ENCODE measurements at regions not wholly inside any gene's neighbourhood (a gene's known extent, or its start where the extent isn't known, plus 50 kb on each side); places are given as distances from the start of the nearest gene placed in this dataset.

DNA sequence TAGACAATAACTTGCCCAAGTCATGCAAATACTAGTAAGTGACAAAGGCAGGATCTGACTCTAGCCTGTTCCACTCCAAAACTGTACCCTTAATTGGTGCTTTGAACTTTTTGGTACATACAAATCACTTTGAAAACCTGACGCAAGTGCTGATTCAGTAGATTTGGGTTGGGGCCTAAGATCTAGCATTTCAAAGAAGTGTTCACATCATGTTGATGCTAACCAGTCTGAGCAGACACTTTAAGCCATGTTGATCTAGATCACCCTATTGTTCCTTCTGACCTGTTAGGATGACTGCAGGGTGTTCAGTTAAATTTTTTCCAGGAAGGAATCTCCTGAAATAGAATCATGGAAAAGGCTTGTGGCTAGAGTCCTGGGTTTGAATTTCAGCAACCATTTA is 57.7 kb upstream of the CPEB4 start:
- Histone ChIP-seq H3K27ac (ENCODE audit: low read length) (no peak overlapping the region), H3K36me3 (ENCODE audit: control insufficient read depth in 2 of 2, extremely low read depth in 1 of 2, insufficient read depth in 1 of 2, low read length in 1 of 2) (no peaks in the 10 kb centered on the region), H3K27me3 (replicated peaks in 1 of 2; ENCODE audit: control insufficient read depth in 2 of 2, extremely low read depth in 1 of 2, insufficient read depth in 2 of 2, low read length in 1 of 2) (no peaks in the 10 kb centered on the region), H3K4me3 (ENCODE audit: control insufficient read depth in 1 of 2, extremely low read depth in 1 of 2, low read length in 1 of 2) (no peak overlapping the region), H3K9me3 (no peaks in the 10 kb centered on the region), H3K4me1 (ENCODE audit: control insufficient read depth in 1 of 2, extremely low read depth in 1 of 2, insufficient read depth in 2 of 2, low read length in 2 of 2) (no peaks in the 10 kb centered on the region)
- H3K27ac Mint-ChIP-seq = no peak overlapping the region
- peaks cover 0 to 2% (median 0%) of the 10 kb centered on the region in 3 donors for H3K4me1 Mint-ChIP-seq
- whole genome bisulfite sequencing (ENCODE audit: insufficient coverage) = no CpG with 5 or more reads among the region's 1 CpG
- H3K9me3 Mint-ChIP-seq = peaks cover 7 to 12% (median 7%) of the 10 kb centered on the region in 3 donors
- DNase-seq (no peak), ATAC-seq (replicated peaks in 1 of 4) (no peak)
- no peak overlapping the region for H3K4me3 Mint-ChIP-seq
- ChIA-PET CTCF (no interaction called here), POLR2A (no interaction called here)
- H3K27me3 Mint-ChIP-seq = peaks cover 0 to 4% of the 10 kb centered on the region in 2 donors
- H3K36me3 Mint-ChIP-seq = no peaks in the 10 kb centered on the region

DNA sequence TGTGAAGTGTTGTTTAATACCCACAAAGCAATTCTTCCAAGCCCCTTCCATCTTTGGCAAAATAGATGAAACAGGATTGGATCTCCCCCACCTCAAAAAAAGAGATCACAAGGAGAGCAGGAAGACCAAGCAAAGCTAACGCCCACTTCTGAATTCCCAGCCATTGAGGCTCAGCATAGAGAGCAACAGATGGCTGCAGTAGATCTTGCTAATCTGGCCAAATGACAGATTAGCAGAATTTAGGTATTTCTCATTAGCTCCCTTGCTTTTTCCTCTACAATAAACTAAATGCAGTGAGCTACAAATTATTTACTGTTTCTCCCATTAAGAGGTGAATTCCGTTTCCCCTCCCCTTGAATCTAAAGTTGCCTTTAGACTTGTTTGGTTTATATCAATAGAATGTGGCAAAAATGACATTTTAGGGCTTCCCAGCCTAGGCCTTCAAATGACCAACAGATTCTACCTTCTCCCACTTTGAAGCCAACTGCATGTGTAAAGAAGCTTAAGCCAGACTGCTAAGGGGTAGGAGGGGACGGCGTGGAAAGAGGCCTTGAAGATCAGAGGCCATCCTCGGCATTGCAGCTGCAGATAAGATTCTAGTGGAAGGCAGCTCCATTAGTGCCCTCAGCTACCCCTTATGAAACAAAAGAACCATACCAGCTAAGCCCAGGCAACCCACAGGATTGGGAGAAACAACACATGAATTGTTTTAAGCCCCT is 56.8 kb upstream of the CPEB4 start:
- DNase-seq (no peak), ATAC-seq (replicated peaks in 1 of 4) (no peak)
- ChIA-PET POLR2A (no interaction called here), CTCF (interaction anchor here in 1 of 2 donors (1.6 kb wide), 1 partner anchor 94 kb away, joined by 4 read pairs; no protein-coding TSS in a partner anchor)
- H3K9me3 Mint-ChIP-seq = peaks cover 7 to 12% (median 7%) of the 10 kb centered on the region in 3 donors
- 100% methylated on average over 1 of the region's 5 CpGs for WGBS (ENCODE audit: insufficient coverage)
- peaks cover 0 to 8% of the 10 kb centered on the region in 2 donors for H3K27me3 Mint-ChIP-seq
- Histone ChIP-seq H3K4me1 (ENCODE audit: control insufficient read depth in 1 of 2, extremely low read depth in 1 of 2, insufficient read depth in 2 of 2, low read length in 2 of 2) (no peaks in the 10 kb centered on the region), H3K27ac (ENCODE audit: low read length) (no peak overlapping the region), H3K4me3 (ENCODE audit: control insufficient read depth in 1 of 2, extremely low read depth in 1 of 2, low read length in 1 of 2) (no peak overlapping the region), H3K27me3 (replicated peaks in 1 of 2; ENCODE audit: control insufficient read depth in 2 of 2, extremely low read depth in 1 of 2, insufficient read depth in 2 of 2, low read length in 1 of 2) (no peaks in the 10 kb centered on the region), H3K9me3 (no peaks in the 10 kb centered on the region), H3K36me3 (ENCODE audit: control insufficient read depth in 2 of 2, extremely low read depth in 1 of 2, insufficient read depth in 1 of 2, low read length in 1 of 2) (no peaks in the 10 kb centered on the region)
- H3K4me3 Mint-ChIP-seq = no peak overlapping the region
- no peaks in the 10 kb centered on the region for H3K36me3 Mint-ChIP-seq
- no peak overlapping the region for H3K27ac Mint-ChIP-seq
- H3K4me1 Mint-ChIP-seq = peaks cover 0 to 2% (median 0%) of the 10 kb centered on the region in 3 donors

DNA sequence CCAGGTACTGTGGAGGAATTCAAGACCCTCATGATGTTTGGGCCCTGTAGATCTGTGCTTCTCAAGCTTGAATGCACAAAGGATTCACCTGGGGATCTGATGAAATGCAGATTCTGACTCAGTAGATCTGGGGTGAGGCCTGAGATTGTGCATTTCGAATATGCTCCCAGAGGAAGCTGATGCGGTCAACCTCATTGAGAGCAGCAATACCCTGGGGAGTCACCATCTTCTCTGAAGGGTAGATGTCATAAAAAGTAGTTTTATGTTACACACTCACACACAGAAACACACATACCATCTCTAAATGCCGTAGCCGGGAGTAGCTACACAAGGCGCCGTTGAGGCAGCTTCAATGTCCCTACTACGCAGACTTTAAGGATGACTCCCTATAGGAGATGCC is 55.8 kb upstream of the CPEB4 start:
- no peak overlapping the region for H3K27ac ChIP-seq (ENCODE audit: low read length)
- ChIA-PET POLR2A (no interaction called here), CTCF (interaction anchor here in 1 of 2 donors (1.6 kb wide), 1 partner anchor 93 kb away, joined by 4 read pairs; no protein-coding TSS in a partner anchor)

DNA sequence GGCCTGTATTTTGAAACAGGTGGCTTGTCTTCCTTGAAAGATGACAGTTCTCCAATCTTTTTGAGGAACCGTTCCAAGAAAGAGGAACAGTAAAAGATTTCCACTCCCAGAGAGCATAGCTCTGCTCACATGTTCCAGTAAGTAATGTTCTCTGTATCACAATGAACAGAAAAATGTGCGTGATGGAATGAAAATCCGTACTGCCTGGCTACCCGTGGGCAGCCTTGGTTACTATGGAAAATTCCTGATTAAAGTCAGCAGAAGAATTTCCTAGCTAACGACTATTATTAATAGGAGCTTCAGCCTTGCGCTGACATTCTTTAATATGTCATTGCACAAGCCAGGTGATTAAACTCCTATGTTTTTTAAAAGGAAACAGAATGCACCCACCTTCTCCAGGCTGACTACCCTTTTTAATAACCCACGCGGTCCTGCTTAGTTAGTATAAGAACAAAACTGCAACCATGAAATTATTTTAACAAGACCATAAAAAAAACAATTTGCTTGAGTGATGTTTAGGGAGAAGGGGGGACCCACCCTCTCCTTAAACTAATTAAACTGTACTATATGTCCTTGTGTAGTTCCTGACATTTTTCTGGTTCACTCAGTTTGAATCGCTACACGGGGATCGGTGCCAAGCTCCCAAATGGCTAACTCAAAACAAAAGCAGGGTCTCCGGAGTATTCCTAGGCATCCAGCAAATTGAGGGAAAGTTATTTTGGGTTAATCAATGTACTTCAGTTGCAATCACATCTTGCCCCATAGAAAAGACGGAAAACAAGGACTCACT is 54.8 kb upstream of the CPEB4 start:
- Mint-ChIP-seq H3K27me3 (peaks cover 0 to 4% of the 10 kb centered on the region in 2 donors), H3K4me1 (peaks cover 0 to 2% (median 0%) of the 10 kb centered on the region in 3 donors), H3K27ac (no peak overlapping the region), H3K4me3 (no peak overlapping the region), H3K36me3 (no peaks in the 10 kb centered on the region), H3K9me3 (no peaks in the 10 kb centered on the region)
- H3K27ac ChIP-seq (ENCODE audit: low read length) = no peak overlapping the region
- no peaks in the 10 kb centered on the region for H3K27me3 ChIP-seq (replicated peaks in 1 of 2; ENCODE audit: control insufficient read depth in 2 of 2, extremely low read depth in 1 of 2, insufficient read depth in 2 of 2, low read length in 1 of 2)
- CTCF ChIA-PET = no interaction called here
- H3K4me1 ChIP-seq (ENCODE audit: control insufficient read depth in 1 of 2, extremely low read depth in 1 of 2, insufficient read depth in 2 of 2, low read length in 2 of 2) = no peaks in the 10 kb centered on the region
- DNase-seq (no peak), ATAC-seq (replicated peaks in 1 of 4) (no peak)
- H3K9me3 ChIP-seq = no peaks in the 10 kb centered on the region
- no peaks in the 10 kb centered on the region for H3K36me3 ChIP-seq (ENCODE audit: control insufficient read depth in 2 of 2, extremely low read depth in 1 of 2, insufficient read depth in 1 of 2, low read length in 1 of 2)
- 87% methylated on average over 5 of the region's 13 CpGs for WGBS (ENCODE audit: insufficient coverage)
- POLR2A ChIA-PET = interaction anchor here in 1 of 2 donors (0.7 kb wide), 1 partner anchor 13 kb away, joined by 3 read pairs; no protein-coding TSS in a partner anchor
- H3K4me3 ChIP-seq (ENCODE audit: control insufficient read depth in 1 of 2, extremely low read depth in 1 of 2, low read length in 1 of 2) = no peak overlapping the region

More for the DNA sequence above, 55.8 kb upstream of the CPEB4 start:
- Mint-ChIP-seq H3K4me3 (no peak overlapping the region), H3K4me1 (peaks cover 0 to 2% (median 0%) of the 10 kb centered on the region in 3 donors), H3K27me3 (peaks cover 0 to 8% of the 10 kb centered on the region in 2 donors), H3K27ac (no peak overlapping the region), H3K36me3 (no peaks in the 10 kb centered on the region), H3K9me3 (peaks cover 7 to 9% (median 7%) of the 10 kb centered on the region in 3 donors)
- H3K4me1 ChIP-seq (ENCODE audit: control insufficient read depth in 1 of 2, extremely low read depth in 1 of 2, insufficient read depth in 2 of 2, low read length in 2 of 2) = no peaks in the 10 kb centered on the region
- ATAC-seq (replicated peaks in 1 of 4) (no peak), DNase-seq (no peak)
- H3K36me3 ChIP-seq (ENCODE audit: control insufficient read depth in 2 of 2, extremely low read depth in 1 of 2, insufficient read depth in 1 of 2, low read length in 1 of 2) = no peaks in the 10 kb centered on the region
- no peaks in the 10 kb centered on the region for H3K27me3 ChIP-seq (replicated peaks in 1 of 2; ENCODE audit: control insufficient read depth in 2 of 2, extremely low read depth in 1 of 2, insufficient read depth in 2 of 2, low read length in 1 of 2)
- H3K9me3 ChIP-seq = no peaks in the 10 kb centered on the region
- no peak overlapping the region for H3K4me3 ChIP-seq (ENCODE audit: control insufficient read depth in 1 of 2, extremely low read depth in 1 of 2, low read length in 1 of 2)
- WGBS (ENCODE audit: insufficient coverage) = 100% methylated on average over 5 of the region's 7 CpGs

DNA sequence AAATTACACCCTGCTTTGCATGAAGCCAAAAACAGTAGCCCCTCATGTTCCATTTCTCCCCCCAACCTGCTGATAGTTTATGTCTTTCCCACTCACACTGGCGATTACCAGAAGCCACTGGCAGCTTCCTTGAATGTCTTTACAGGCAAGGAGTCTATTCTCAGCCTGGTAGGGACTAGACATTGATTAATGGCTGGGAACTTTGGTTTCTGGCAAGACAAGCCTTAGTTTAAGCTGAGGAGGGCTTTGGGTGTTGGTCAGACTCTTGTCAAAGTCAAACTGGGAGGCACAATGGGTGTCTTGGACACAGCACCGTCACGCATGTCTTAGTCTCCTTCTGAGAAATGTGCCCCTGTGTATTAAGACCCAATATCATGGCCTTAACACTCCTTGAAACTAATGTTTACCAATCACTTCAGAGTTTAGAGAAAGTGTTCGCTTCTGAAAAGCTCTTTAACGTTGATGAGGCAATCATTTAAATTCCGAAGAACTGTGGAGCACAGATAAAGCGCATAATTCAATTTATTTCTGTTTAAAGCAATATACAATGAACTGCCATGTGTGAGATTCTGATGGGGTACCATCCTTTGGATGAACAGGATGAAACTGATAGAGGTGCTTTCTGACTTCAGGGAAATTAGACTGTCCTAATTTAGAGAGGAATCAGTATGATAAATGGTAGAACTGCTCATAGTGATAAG is 53.9 kb upstream of the CPEB4 start:
- no peaks in the 10 kb centered on the region for H3K4me1 ChIP-seq (ENCODE audit: control insufficient read depth in 1 of 2, extremely low read depth in 1 of 2, insufficient read depth in 2 of 2, low read length in 2 of 2)
- H3K4me3 ChIP-seq (ENCODE audit: control insufficient read depth in 1 of 2, extremely low read depth in 1 of 2, low read length in 1 of 2) = no peak overlapping the region
- no peaks in the 10 kb centered on the region for H3K27me3 ChIP-seq (replicated peaks in 1 of 2; ENCODE audit: control insufficient read depth in 2 of 2, extremely low read depth in 1 of 2, insufficient read depth in 2 of 2, low read length in 1 of 2)
- no peaks in the 10 kb centered on the region for H3K36me3 Mint-ChIP-seq
- H3K4me1 Mint-ChIP-seq = peaks cover 0 to 2% (median 0%) of the 10 kb centered on the region in 3 donors
- no peak overlapping the region for H3K4me3 Mint-ChIP-seq
- peaks cover 0 to 4% of the 10 kb centered on the region in 2 donors for H3K27me3 Mint-ChIP-seq
- no peak for DNase-seq
- H3K9me3 Mint-ChIP-seq = no peaks in the 10 kb centered on the region
- 88% methylated on average over 2 of the region's 7 CpGs for WGBS (ENCODE audit: insufficient coverage)
- H3K9me3 ChIP-seq = no peaks in the 10 kb centered on the region
- no peak overlapping the region for H3K27ac Mint-ChIP-seq
- no peaks in the 10 kb centered on the region for H3K36me3 ChIP-seq (ENCODE audit: control insufficient read depth in 2 of 2, extremely low read depth in 1 of 2, insufficient read depth in 1 of 2, low read length in 1 of 2)
- ATAC-seq (replicated peaks in 1 of 4) = no peak
- H3K27ac ChIP-seq (ENCODE audit: low read length) = no peak overlapping the region
- POLR2A ChIA-PET = no interaction called here
- CTCF ChIA-PET = no interaction called here

DNA sequence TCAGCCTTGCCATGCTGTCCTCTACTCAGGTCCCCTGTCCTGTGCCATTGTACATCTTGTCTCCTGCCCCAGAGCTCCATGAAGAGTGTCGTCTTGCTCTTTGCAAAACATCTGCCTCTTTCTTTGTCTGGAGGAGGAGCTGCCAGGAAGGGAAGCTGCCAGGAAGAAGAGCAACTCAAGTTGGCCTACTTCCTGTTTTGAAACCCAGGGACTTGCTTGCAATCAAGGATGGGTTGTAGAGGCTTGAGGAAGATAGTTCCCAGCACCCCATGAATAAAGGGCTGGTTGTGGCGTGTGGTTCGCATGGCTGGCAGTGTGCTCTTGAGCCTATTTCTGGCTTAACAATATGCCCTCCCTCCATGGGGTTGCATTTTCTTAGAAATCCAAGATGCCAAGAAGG is 53.0 kb upstream of the CPEB4 start:
- peaks cover 0 to 4% of the 10 kb centered on the region in 2 donors for H3K27me3 Mint-ChIP-seq
- H3K4me3 Mint-ChIP-seq = no peak overlapping the region
- no peak for DNase-seq
- ChIA-PET CTCF (no interaction called here), POLR2A (no interaction called here)
- Histone ChIP-seq H3K36me3 (ENCODE audit: control insufficient read depth in 2 of 2, extremely low read depth in 1 of 2, insufficient read depth in 1 of 2, low read length in 1 of 2) (no peaks in the 10 kb centered on the region), H3K27ac (ENCODE audit: low read length) (no peak overlapping the region), H3K9me3 (no peaks in the 10 kb centered on the region), H3K27me3 (replicated peaks in 1 of 2; ENCODE audit: control insufficient read depth in 2 of 2, extremely low read depth in 1 of 2, insufficient read depth in 2 of 2, low read length in 1 of 2) (no peaks in the 10 kb centered on the region), H3K4me1 (ENCODE audit: control insufficient read depth in 1 of 2, extremely low read depth in 1 of 2, insufficient read depth in 2 of 2, low read length in 2 of 2) (no peaks in the 10 kb centered on the region), H3K4me3 (ENCODE audit: control insufficient read depth in 1 of 2, extremely low read depth in 1 of 2, low read length in 1 of 2) (no peak overlapping the region)
- H3K36me3 Mint-ChIP-seq = no peaks in the 10 kb centered on the region
- H3K27ac Mint-ChIP-seq = no peak overlapping the region
- H3K9me3 Mint-ChIP-seq = no peaks in the 10 kb centered on the region
- WGBS (ENCODE audit: insufficient coverage) = no CpG with 5 or more reads among the region's 3 CpGs
- no peak for ATAC-seq (replicated peaks in 1 of 4)
- no peaks in the 10 kb centered on the region for H3K4me1 Mint-ChIP-seq

Data from T-cell (primary cell).